ENCODE measurements at regions not wholly inside any gene's neighbourhood (a gene's known extent, or its start where the extent isn't known, plus 50 kb on each side); places are given as distances from the start of the nearest gene placed in this dataset.

GRCh38 chr12:24360907-24361306, 411.4 kb upstream of the SOX5 start (continued):
- TF ChIP-seq MGA (IDR thresholded peaks at IDR 0.05) = no peak
- no peak for TF ChIP-seq ZNF444 (CRISPR knock-in tag; IDR thresholded peaks at IDR 0.05)
- TF ChIP-seq THRB (CRISPR knock-in tag; conservative IDR thresholded peaks at IDR 0.05) = no peak
